KMS-11 (cell line): ENCODE measurements at regions not wholly inside any gene's neighbourhood (a gene's known extent, or its start where the extent isn't known, plus 50 kb on each side); places are given as distances from the start of the nearest gene placed in this dataset.

Source experiments
- H2AFZ ChIP-seq: fragments of 200-600 bp; sonication (generic); 2 replicates; pipeline ENCODE4 v1.6.1; 2016; ENCODE audit warnings: antibody characterized with exemption, mixed run types, low read depth
- H3K27ac ChIP-seq: fragments of 200-600 bp; sonication (generic); 2 replicates; pipeline ENCODE4 v1.6.1; 2016; ENCODE audit warnings: mild to moderate bottlenecking, mixed run types
- H3K27me3 ChIP-seq: fragments of 200-600 bp; sonication (generic); 2 replicates; pipeline ENCODE4 v1.6.1; 2017; ENCODE audit warnings: mild to moderate bottlenecking, low read depth, mixed run types, moderate library complexity; ENCODE audit not compliant: insufficient read depth
- H3K36me3 ChIP-seq: fragments of 200-600 bp; sonication (generic); 2 replicates; pipeline ENCODE4 v1.6.1; 2017; ENCODE audit warnings: mild to moderate bottlenecking, mixed run types; ENCODE audit not compliant: insufficient read depth
- H3K4me1 ChIP-seq: fragments of 200-600 bp; sonication (generic); 2 replicates; pipeline ENCODE4 v1.6.1; 2016; ENCODE audit warnings: mild to moderate bottlenecking, low read depth, mixed run types; ENCODE audit not compliant: poor library complexity, severe bottlenecking
- H3K4me2 ChIP-seq: fragments of 200-600 bp; sonication (generic); 2 replicates; pipeline ENCODE4 v1.7.0; 2016; ENCODE audit warnings: mild to moderate bottlenecking, mixed run types
- H3K4me3 ChIP-seq: fragments of 200-600 bp; sonication (generic); IDR thresholded peaks from 2 replicates; pipeline ENCODE4 v1.6.1; 2017; ENCODE audit warnings: low read depth, low read length, mixed read lengths; ENCODE audit not compliant: insufficient read depth
- H3K79me2 ChIP-seq: fragments of 200-600 bp; sonication (generic); 2 replicates; pipeline ENCODE4 v1.6.1; 2016; ENCODE audit warnings: low read depth, mixed run types; ENCODE audit not compliant: insufficient read depth
- H3K9ac ChIP-seq: fragments of 200-600 bp; sonication (generic); 2 replicates; pipeline ENCODE4 v1.6.1; 2016; ENCODE audit warnings: mild to moderate bottlenecking, mixed run types
- H4K20me1 ChIP-seq: fragments of 200-600 bp; sonication (generic); 2 replicates; pipeline ENCODE4 v1.6.1; 2016; ENCODE audit warnings: mild to moderate bottlenecking, mixed run types; ENCODE audit not compliant: insufficient read depth
- TF ChIP-seq, protein P1 (sequence below): fragments of 200-600 bp; sonication (generic); conservative IDR thresholded peaks from 2 replicates; pipeline ENCODE4 v1.6.1; 2017; ENCODE audit warnings: low read depth, mild to moderate bottlenecking, antibody characterized with exemption, low read length, moderate library complexity, mixed read lengths

GRCh38 chr5:89504051-89504450 is 621.1 kb upstream of the MEF2C start:
- H3K36me3 ChIP-seq = no peaks in the 10 kb centered on the region
- H3K4me2 ChIP-seq = no peak overlapping the region
- H3K27me3 ChIP-seq = no peaks in the 10 kb centered on the region
- no peaks in the 10 kb centered on the region for H4K20me1 ChIP-seq
- H3K79me2 ChIP-seq = no peaks in the 10 kb centered on the region
- no peak overlapping the region for H3K9ac ChIP-seq
- TF ChIP-seq, protein P1, sequence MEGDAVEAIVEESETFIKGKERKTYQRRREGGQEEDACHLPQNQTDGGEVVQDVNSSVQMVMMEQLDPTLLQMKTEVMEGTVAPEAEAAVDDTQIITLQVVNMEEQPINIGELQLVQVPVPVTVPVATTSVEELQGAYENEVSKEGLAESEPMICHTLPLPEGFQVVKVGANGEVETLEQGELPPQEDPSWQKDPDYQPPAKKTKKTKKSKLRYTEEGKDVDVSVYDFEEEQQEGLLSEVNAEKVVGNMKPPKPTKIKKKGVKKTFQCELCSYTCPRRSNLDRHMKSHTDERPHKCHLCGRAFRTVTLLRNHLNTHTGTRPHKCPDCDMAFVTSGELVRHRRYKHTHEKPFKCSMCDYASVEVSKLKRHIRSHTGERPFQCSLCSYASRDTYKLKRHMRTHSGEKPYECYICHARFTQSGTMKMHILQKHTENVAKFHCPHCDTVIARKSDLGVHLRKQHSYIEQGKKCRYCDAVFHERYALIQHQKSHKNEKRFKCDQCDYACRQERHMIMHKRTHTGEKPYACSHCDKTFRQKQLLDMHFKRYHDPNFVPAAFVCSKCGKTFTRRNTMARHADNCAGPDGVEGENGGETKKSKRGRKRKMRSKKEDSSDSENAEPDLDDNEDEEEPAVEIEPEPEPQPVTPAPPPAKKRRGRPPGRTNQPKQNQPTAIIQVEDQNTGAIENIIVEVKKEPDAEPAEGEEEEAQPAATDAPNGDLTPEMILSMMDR = no peak
- no peak overlapping the region for H3K27ac ChIP-seq
- no peak overlapping the region for H3K4me3 ChIP-seq
- no peak overlapping the region for H2AFZ ChIP-seq
- H3K4me1 ChIP-seq = no peaks in the 10 kb centered on the region

DNA sequence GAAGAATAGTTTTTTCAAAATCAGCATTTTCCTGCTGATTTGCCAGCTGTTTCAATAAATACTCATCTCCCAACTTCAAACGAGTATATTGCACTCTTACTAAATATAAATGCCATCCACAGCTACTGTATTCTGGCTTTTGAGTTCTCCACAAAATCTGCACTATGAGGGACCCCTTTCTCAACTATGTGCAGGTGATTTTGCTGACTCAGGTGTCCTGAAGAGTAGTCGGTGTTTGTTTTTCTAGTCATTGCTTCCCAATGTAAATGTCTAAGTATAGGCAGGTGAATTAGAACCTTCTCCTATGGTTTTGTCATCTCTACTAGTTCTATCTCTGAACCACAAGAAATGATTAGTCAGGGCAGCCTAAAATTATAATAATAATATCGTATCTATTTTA is 616.8 kb upstream of the MEF2C start:
- H3K4me3 ChIP-seq = no peak overlapping the region
- no peak overlapping the region for H3K9ac ChIP-seq
- H3K27ac ChIP-seq = no peak overlapping the region
- H2AFZ ChIP-seq = no peak overlapping the region
- no peaks in the 10 kb centered on the region for H3K79me2 ChIP-seq
- H3K27me3 ChIP-seq = no peaks in the 10 kb centered on the region
- TF ChIP-seq, protein P1 = no peak
- no peaks in the 10 kb centered on the region; the same call in 1 of the 2 replicates for H3K36me3 ChIP-seq
- no peak overlapping the region for H3K4me2 ChIP-seq
- H3K4me1 ChIP-seq = no peaks in the 10 kb centered on the region
- no peaks in the 10 kb centered on the region for H4K20me1 ChIP-seq

- Histone ChIP-seq H3K4me1 (no peaks in the 10 kb centered on the region), H3K36me3 (no peaks in the 10 kb centered on the region; the same call in 1 of the 2 replicates), H3K27ac (no peak overlapping the region), H3K4me3 (no peak overlapping the region), H4K20me1 (no peaks in the 10 kb centered on the region), H3K9ac (no peak overlapping the region), H3K27me3 (no peaks in the 10 kb centered on the region), H2AFZ (no peak overlapping the region), H3K79me2 (no peaks in the 10 kb centered on the region), H3K4me2 (no peak overlapping the region)
- TF ChIP-seq, protein P1 = no peak
These were observed 615.7 kb upstream of the MEF2C start for GRCh38 chr5:89498699-89499098.

- H3K9ac ChIP-seq = no peak overlapping the region
- no peak overlapping the region for H3K4me2 ChIP-seq
- H3K36me3 ChIP-seq = no peaks in the 10 kb centered on the region; the same call in 1 of the 2 replicates
- no peak overlapping the region for H3K27ac ChIP-seq
- no peak overlapping the region for H3K4me3 ChIP-seq
- no peaks in the 10 kb centered on the region for H4K20me1 ChIP-seq
- no peaks in the 10 kb centered on the region for H3K4me1 ChIP-seq
- H3K79me2 ChIP-seq = no peaks in the 10 kb centered on the region
- TF ChIP-seq, protein P1 = no peak
- H3K27me3 ChIP-seq = no peaks in the 10 kb centered on the region
- no peak overlapping the region for H2AFZ ChIP-seq
These were observed 610.4 kb upstream of the MEF2C start for GRCh38 chr5:89493414-89493813.
